Left lung (tissue), 4 donors: ENCODE measurements at regions not wholly inside any gene's neighbourhood (a gene's known extent, or its start where the extent isn't known, plus 50 kb on each side); places are given as distances from the start of the nearest gene placed in this dataset.

Experiments used
- ATAC-seq: fragments of 200-7000 bp; cut with Tn5 transposase; one replicate; pipeline ENCODE4 v1.9.1; 2020; ENCODE audit warnings: moderate library complexity
- DNase-seq, 4 donors: peaks; one replicate each; pipeline ENCODE4 v3.0.0-alpha.2; 2013 to 2020
- H3K27ac ChIP-seq, 2 donors: fragments of 200-600 bp; sonication (generic) in 1 of 2; one replicate each; pipeline versions ENCODE4 v1.5.0 to v1.8.0; 2020 to 2021
- H3K27me3 ChIP-seq, 2 donors: fragments of 200-600 bp; sonication (generic) in 1 of 2; one replicate each; pipeline versions ENCODE4 v1.5.0 to v1.8.0; 2020 to 2021
- H3K36me3 ChIP-seq, 2 donors: fragments of 200-600 bp; sonication (generic) in 1 of 2; one replicate each; pipeline versions ENCODE4 v1.5.0 to v1.8.0; 2020 to 2021
- H3K4me1 ChIP-seq, 2 donors: fragments of 200-600 bp; one replicate each; pipeline ENCODE4 v1.8.0; 2021
- H3K4me3 ChIP-seq, 2 donors: fragments of 200-600 bp; sonication (generic) in 1 of 2; one replicate each; pipeline versions ENCODE4 v1.5.0 to v1.8.0; 2020 to 2021; ENCODE audit warnings: mild to moderate bottlenecking in 1 of 2
- H3K9me3 ChIP-seq, 2 donors: fragments of 200-600 bp; sonication (generic) in 1 of 2; one replicate each; pipeline versions ENCODE4 v1.5.0 to v1.8.0; 2020 to 2021
- intact Hi-C, 2 donors: fragments of 100-400 bp; cut with DNase I; formaldehyde crosslinking; loops; one replicate each; pipeline versions ENCODE4 v1.11.2 to v1.14.2; 2022
- TF ChIP-seq, protein P1 (sequence below), 2 donors: fragments of 200-600 bp; sonication (generic) in 1 of 2; IDR thresholded peaks; one replicate each; pipeline versions ENCODE4 v1.5.0 to v1.8.0; 2021; ENCODE audit warnings: antibody characterized with exemption in 2 of 2
- donor health status: DM: no; HTN: yes; CAD: no.
- donor health status: DM: no; HTN: no; CAD: no.

GRCh38 chr3:182729903-182730674 lies 63.2 kb upstream of the ATP11B start:
- intact Hi-C loops, result no loop called here
- H3K27me3 ChIP-seq, result peaks cover 0 to 8% of the 10 kb centered on the region in 2 donors
- H3K36me3 ChIP-seq, result no peaks in the 10 kb centered on the region
- DNase-seq, result no peak
- TF ChIP-seq, protein P1, sequence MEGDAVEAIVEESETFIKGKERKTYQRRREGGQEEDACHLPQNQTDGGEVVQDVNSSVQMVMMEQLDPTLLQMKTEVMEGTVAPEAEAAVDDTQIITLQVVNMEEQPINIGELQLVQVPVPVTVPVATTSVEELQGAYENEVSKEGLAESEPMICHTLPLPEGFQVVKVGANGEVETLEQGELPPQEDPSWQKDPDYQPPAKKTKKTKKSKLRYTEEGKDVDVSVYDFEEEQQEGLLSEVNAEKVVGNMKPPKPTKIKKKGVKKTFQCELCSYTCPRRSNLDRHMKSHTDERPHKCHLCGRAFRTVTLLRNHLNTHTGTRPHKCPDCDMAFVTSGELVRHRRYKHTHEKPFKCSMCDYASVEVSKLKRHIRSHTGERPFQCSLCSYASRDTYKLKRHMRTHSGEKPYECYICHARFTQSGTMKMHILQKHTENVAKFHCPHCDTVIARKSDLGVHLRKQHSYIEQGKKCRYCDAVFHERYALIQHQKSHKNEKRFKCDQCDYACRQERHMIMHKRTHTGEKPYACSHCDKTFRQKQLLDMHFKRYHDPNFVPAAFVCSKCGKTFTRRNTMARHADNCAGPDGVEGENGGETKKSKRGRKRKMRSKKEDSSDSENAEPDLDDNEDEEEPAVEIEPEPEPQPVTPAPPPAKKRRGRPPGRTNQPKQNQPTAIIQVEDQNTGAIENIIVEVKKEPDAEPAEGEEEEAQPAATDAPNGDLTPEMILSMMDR (IDR thresholded peaks at IDR 0.05), result no peak
- H3K27ac ChIP-seq, result no peak overlapping the region
- no peaks in the 10 kb centered on the region for H3K4me1 ChIP-seq
- peak; percentile 40 for ATAC-seq
- no peaks in the 10 kb centered on the region for H3K9me3 ChIP-seq
- H3K4me3 ChIP-seq, result no peak overlapping the region

DNA sequence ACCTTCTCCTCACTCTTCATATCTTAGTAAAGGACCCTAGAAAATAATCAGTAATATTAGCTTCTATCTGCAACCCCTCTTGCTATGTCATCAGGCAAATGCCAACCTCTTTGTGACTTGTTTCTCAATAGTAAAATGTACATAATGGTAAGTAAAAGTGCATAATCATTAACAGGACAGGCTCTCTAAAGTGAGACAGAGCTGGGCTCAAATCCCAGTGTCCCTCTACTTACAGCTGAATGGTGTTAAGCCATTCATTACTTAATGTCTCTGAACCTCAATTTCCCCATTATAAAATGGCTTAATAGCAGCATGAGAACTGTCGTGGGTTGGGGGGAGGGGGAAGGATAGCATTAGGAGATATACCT lies 62.6 kb upstream of the ATP11B start:
- TF ChIP-seq, protein P1 (IDR thresholded peaks at IDR 0.05), result no peak
- Histone ChIP-seq H3K36me3 (no peaks in the 10 kb centered on the region), H3K9me3 (no peaks in the 10 kb centered on the region), H3K27ac (no peak overlapping the region), H3K4me3 (no peak overlapping the region), H3K27me3 (peaks cover 0 to 3% of the 10 kb centered on the region in 2 donors), H3K4me1 (no peaks in the 10 kb centered on the region)
- intact Hi-C loops, result no loop called here
- DNase-seq (no peak), ATAC-seq (peak; percentile 67)

DNA sequence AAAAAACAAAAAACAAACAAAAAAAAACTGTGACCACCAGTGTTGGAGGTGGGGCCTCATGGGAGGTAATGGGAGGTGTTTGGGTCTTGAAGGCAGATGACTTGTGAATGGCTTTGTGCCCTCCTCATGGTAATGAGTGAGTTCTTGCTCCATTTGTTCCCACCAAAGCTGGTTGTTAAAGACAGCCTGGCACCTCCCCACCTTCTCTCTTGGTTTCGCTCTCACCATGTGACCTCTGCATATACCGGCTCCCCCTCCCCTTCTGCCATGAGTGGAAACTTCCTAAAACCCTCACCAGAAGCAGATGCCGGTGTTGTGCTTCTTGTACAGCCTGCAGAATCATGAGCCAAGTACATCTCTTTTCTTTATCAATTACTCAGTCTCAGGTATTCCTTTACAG lies 61.5 kb upstream of the ATP11B start:
- intact Hi-C loops, result no loop called here
- H3K4me3 ChIP-seq, result no peak overlapping the region
- no peaks in the 10 kb centered on the region for H3K4me1 ChIP-seq
- DNase-seq (no peak), ATAC-seq (no peak)
- TF ChIP-seq, protein P1 (IDR thresholded peaks at IDR 0.05), result no peak
- no peak overlapping the region for H3K27ac ChIP-seq
- no peaks in the 10 kb centered on the region for H3K36me3 ChIP-seq
- H3K9me3 ChIP-seq, result no peaks in the 10 kb centered on the region
- H3K27me3 ChIP-seq, result no peaks in the 10 kb centered on the region

GRCh38 chr3:182732232-182733015 lies 60.9 kb upstream of the ATP11B start:
- TF ChIP-seq, protein P1 (IDR thresholded peaks at IDR 0.05), result no peak
- no peak overlapping the region for H3K27ac ChIP-seq
- H3K4me1 ChIP-seq, result no peaks in the 10 kb centered on the region
- no peak overlapping the region for H3K4me3 ChIP-seq
- ATAC-seq, result no peak
- no peaks in the 10 kb centered on the region for H3K27me3 ChIP-seq
- H3K9me3 ChIP-seq, result no peaks in the 10 kb centered on the region
- intact Hi-C loops, result no loop called here
- no peak for DNase-seq
- H3K36me3 ChIP-seq, result no peaks in the 10 kb centered on the region

GRCh38 chr3:182735672-182736071 lies 57.6 kb upstream of the ATP11B start:
- Histone ChIP-seq H3K4me1 (no peaks in the 10 kb centered on the region), H3K36me3 (no peaks in the 10 kb centered on the region), H3K27me3 (peaks cover 0 to 7% of the 10 kb centered on the region in 2 donors), H3K9me3 (no peaks in the 10 kb centered on the region), H3K4me3 (no peak overlapping the region), H3K27ac (no peak overlapping the region)
- DNase-seq (no peak), ATAC-seq (no peak)
- TF ChIP-seq, protein P1 (IDR thresholded peaks at IDR 0.05), result no peak
- intact Hi-C loops, result no loop called here
